ENCODE measurements at regions not wholly inside any gene's neighbourhood (a gene's known extent, or its start where the extent isn't known, plus 50 kb on each side); places are given as distances from the start of the nearest gene placed in this dataset.
A peak's percentile ranks its signal among the peaks of the same experiment; 100 is the strongest.
"Not testable (repeated sequence)": the region's sequence is repeated elsewhere in the genome, so short reads cannot be mapped to it uniquely, and the experiment has no call there.

- no peak for ATAC-seq
- peak in 1 of 2 donors; percentile 3 for DNase-seq
- intact Hi-C loops (cut with DNase I, micrococcal nuclease) = no loop called here
These were observed 171.4 kb upstream of the NUPR2 start for GRCh38 chr7:56287429-56288138.

GRCh38 chr7:56256108-56256507 lies 139.9 kb upstream of the NUPR2 start:
- intact Hi-C loops (cut with DNase I, micrococcal nuclease) = no loop called here
- no peak for DNase-seq
- no peak for ATAC-seq

DNA sequence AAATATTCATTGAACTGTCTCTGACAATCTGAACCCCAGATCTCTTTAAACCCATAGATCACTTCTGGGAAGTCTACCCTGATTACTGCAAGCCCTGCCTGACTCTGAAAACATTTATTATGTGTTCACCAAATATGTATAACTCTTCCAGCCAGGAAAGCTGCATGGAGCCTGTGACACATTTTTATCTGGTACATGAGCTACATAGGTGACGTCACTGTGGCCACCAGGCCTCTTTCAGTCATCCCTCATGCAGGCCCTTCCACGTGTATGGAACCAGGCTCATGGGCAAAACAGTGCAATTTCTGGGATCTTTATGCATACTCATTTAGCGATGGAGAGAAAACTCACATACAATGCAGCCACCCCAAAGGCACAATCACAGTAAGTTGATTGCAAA lies 133.9 kb upstream of the NUPR2 start:
- ATAC-seq = no peak
- intact Hi-C loops (cut with DNase I, micrococcal nuclease) = no loop called here

DNA sequence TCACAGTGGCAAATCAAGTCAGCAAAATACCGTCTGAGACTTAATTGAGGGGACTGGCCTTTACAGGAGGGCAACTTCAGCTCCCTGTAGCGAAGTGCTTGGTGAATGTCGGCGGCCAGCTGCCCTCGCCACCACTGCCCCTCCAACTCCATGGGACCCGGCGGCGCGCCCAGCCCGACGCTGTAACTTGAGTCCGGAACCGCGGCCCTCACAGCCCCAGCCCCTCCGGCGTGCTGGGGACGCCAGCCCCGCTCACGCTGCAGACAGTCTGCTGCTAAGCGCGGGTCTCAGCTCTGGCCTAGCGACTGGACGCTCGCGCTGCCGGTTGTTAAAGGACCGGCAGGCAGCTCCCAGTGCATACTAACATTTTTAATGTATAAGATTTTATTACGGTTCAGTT lies 113.4 kb upstream of the NUPR2 start:
- no peak for DNase-seq
- intact Hi-C loops (cut with DNase I, micrococcal nuclease) = no loop called here
- no peak for ATAC-seq

More for the DNA sequence above, 133.9 kb upstream of the NUPR2 start:
- DNase-seq = no peak

DNA sequence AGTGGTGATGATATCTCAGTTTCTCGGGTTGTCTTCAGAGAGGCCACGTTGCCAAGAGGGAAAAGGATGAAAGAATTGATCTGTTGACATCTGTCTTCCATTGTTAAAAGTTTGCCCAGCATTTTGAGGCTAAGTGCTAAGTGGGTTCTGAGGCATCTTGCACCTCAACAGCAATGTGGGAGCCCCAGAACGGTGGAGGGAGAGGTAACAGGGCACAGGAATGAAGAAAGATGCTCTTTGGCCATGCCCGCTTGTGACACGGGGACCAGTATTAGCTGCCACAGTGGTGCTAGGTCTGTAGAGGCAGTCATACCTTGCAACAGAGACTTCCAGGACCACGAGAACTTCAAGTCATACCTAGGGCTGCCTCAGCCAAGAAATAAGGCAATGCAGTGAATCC lies 106.6 kb upstream of the NUPR2 start:
- DNase-seq (no peak), ATAC-seq (no peak)
- intact Hi-C loops (cut with DNase I, micrococcal nuclease) = no loop called here

DNA sequence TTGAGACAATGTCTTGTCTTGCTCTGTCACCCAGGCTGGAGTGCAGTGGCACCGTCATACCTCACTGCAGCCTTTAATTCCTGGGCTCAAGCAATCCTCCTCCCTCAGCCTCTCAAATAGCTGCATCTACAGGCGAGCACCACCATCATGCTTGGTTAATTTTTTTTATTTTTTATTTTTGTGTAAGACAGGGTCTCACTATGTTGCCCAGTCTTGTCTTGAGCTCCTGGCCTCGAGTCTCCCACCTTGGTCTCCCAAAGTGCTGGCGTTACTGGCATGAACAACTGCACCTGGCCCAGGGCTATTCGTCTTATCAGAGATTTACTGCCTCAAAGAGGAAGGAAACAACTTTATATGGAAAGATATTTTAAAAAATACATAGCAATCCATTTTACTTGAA lies 102.8 kb upstream of the NUPR2 start:
- no peak for ATAC-seq

GRCh38 chr7:56218510-56218909 lies 102.3 kb upstream of the NUPR2 start:
- intact Hi-C loops (cut with DNase I, micrococcal nuclease) = no loop called here
- no peak for DNase-seq
- no peak for ATAC-seq

More for the DNA sequence above, 102.8 kb upstream of the NUPR2 start:
- DNase-seq = no peak
- intact Hi-C loops (cut with DNase I, micrococcal nuclease) = no loop called here

GRCh38 chr7:56213574-56213973 lies 97.4 kb upstream of the NUPR2 start:
- ATAC-seq (no peak), DNase-seq (no peak)
- intact Hi-C loops (cut with DNase I, micrococcal nuclease) = no loop called here

DNA sequence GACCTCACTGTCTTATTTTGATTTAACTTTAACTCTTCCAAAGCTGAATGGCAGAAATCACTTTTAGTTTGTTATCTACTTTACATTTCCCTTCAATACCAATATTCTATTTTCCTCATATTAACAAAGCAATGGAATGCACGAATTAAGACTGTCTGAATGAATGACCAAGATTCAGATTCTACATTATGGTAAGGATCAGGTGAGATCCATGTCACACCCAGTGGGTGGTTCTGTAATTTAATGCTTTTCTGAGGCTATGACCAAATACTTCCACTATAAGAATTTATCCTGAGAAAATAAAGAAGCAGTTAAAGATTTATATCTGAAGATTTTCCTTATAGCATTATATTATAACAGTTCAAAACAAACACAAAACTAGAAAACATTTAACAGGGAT lies 90.2 kb upstream of the NUPR2 start:
- ATAC-seq (no peak), DNase-seq (no peak)
- intact Hi-C loops (cut with DNase I, micrococcal nuclease) = no loop called here

GRCh38 chr7:56199639-56200038 lies 83.4 kb upstream of the NUPR2 start:
- DNase-seq (no peak), ATAC-seq (no peak)
- intact Hi-C loops (cut with DNase I, micrococcal nuclease) = no loop called here

DNA sequence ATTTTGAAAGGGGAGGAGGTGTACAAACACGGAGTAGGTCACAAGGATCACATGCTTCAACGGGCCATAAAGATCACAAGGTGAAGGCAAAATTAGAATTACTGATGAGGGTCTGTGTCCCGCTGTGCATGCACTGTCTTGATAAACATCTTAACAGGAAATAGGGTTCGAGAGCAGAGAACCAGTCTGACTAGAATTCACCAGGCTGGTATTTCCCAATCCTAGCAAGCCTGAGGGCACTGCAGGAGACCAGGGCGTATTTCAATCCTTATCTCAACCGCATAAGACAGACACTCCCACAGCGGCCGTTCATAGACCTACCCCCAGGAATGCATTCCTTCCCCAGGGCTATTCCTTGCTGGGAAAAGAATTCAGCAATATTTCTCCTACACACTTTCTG lies 80.0 kb upstream of the NUPR2 start:
- ATAC-seq; intact Hi-C loops (cut with DNase I, micrococcal nuclease); DNase-seq: not testable (repeated sequence)

DNA sequence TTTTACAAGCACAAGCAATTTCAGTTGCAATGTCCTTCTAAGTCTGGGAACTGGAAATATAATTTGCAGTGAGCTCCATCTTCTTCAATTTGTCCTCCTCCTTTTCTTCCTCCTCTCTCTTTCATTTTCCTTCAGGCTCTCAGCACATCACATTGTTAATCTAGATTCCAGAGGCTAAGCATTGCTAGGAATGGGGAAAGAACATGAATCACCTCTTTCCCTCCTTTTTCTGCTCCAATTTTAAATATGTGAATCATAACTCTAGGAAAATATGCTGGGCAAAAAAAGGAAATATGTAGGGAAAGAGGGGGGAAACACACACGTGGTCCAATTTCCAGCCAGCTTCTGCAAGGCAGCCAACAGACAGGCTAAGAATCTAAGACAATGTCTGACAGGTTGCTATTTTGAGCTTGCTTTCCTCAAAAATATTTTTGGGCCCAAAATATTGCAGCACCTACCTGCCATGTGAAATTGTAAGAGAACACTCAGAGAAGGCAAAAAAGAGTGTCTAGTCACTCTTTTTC lies 72.7 kb upstream of the NUPR2 start:
- intact Hi-C loops (cut with DNase I, micrococcal nuclease) = no loop called here
- DNase-seq (no peak), ATAC-seq (no peak)

GRCh38 chr7:56188376-56188775 lies 72.2 kb upstream of the NUPR2 start:
- intact Hi-C loops (cut with DNase I, micrococcal nuclease) = no loop called here
- DNase-seq (no peak), ATAC-seq (no peak)

GRCh38 chr7:56181010-56181409 lies 64.8 kb upstream of the NUPR2 start:
- DNase-seq (no peak), ATAC-seq (no peak)
- intact Hi-C loops (cut with DNase I, micrococcal nuclease) = no loop called here

DNA sequence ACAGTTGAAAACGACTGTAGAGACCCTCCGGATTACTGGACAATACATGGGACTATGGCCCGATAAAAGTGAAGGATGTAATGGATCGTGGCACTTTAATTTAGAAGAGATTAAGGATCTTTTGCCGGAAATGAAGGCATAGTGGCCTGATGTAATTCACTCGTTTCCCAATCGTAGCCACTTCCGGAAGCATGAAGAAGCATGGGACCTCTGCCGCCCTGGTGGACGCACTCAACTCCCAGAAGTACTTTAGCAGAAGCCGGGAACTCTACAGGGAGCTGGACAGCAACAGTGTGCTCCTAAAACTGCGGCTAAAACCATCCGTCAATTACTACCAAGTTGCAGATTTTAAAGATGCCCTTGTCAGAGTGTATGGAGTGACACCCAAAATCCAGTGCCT lies 59.6 kb upstream of the NUPR2 start:
- intact Hi-C loops (cut with DNase I, micrococcal nuclease) = no loop called here
- ATAC-seq (no peak), DNase-seq (no peak)

GRCh38 chr7:56174875-56175760 lies 58.9 kb upstream of the NUPR2 start:
- ATAC-seq = no peak
- DNase-seq = peak; percentile 21 to 27
- intact Hi-C loops (cut with DNase I, micrococcal nuclease) = no loop called here

DNA sequence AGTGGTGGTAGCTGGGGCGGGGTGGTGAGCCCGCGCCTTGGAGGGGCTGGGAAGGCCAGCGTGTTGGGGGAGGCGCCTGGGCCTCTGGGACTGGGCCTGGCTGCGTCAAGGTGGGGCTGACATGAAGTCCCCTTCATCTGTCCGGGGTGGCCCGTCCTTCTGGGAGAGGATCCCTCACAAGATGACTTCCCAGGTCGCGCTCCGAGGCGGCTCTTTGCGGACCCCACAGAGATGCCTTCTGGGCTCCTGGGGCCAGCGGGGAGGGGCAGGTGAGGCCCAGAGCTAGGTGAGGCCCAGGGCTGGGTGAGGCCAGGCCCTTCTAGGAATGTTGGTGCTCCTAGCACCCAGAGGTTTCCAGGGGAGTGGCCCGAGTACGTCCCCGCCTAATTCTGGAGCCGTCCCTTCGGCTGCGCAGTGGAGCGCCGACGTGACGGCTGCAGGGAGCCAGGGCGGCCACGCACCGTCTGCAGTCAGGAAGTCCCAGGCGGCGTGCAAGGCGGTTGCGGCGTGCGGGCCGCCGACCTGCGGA lies 58.2 kb upstream of the NUPR2 start:
- ATAC-seq = no peak
- intact Hi-C loops (cut with DNase I, micrococcal nuclease) = no loop called here

More for the DNA sequence above, 58.2 kb upstream of the NUPR2 start:
- DNase-seq = no peak

All from left colon (tissue), 2 donors.